ENCODE measurements at regions not wholly inside any gene's neighbourhood (a gene's known extent, or its start where the extent isn't known, plus 50 kb on each side); places are given as distances from the start of the nearest gene placed in this dataset.

DNA sequence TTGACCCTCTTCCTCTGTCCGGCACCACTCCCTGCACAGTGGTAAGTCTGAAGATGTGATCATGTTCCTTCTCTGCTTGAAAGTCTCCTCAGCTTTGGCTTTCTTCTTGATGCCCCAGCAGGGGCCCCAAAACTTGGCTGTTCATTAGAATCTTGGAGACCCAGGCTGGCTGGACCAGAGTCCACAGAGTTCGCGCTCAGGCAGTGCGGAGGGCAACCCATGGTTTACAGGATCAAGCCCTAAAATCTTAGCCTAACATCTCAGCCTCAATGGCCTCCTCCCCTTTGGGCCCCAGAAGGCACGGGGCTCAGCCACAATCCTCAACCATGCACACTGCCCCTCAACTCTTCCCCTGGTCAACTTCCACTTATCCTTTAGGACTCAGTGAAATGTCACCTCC, 72.9 kb upstream of the GTSF1L start:
- H3K27ac ChIP-seq: no peak overlapping the region
- TF ChIP-seq, protein P1, sequence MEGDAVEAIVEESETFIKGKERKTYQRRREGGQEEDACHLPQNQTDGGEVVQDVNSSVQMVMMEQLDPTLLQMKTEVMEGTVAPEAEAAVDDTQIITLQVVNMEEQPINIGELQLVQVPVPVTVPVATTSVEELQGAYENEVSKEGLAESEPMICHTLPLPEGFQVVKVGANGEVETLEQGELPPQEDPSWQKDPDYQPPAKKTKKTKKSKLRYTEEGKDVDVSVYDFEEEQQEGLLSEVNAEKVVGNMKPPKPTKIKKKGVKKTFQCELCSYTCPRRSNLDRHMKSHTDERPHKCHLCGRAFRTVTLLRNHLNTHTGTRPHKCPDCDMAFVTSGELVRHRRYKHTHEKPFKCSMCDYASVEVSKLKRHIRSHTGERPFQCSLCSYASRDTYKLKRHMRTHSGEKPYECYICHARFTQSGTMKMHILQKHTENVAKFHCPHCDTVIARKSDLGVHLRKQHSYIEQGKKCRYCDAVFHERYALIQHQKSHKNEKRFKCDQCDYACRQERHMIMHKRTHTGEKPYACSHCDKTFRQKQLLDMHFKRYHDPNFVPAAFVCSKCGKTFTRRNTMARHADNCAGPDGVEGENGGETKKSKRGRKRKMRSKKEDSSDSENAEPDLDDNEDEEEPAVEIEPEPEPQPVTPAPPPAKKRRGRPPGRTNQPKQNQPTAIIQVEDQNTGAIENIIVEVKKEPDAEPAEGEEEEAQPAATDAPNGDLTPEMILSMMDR (conservative IDR thresholded peaks at IDR 0.05): no peak
- TF ChIP-seq ZFX (IDR thresholded peaks at IDR 0.05): no peak

DNA sequence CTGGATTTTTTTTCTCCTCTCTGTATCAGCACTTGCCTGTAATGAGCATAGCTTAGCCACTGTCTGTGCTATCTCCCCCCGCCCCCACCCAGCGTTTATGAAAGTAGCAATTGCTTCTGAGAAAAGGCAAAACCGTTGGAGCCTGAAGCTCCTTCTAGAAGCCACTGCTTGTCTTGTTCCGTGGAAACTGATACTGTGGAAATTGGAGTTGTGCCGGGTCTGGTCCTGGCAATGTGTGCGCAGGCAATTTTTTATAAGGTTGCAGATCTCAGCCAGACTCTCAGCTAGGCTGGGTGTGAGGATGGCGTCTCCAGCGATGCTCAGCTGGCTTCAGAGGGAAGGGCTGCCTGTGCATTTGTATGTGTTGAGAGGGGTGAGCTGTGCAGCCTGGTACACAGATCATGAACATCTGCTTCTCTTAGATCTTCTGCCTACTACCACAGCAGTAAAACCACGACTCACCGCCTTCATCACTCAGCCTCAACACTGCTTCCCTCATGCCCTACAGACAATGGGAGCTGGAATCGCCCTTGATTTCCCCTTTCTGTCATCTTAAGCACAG, 72.4 kb upstream of the GTSF1L start:
- TF ChIP-seq, protein P1 (conservative IDR thresholded peaks at IDR 0.05): no peak
- no peak for TF ChIP-seq ZFX (IDR thresholded peaks at IDR 0.05)

DNA sequence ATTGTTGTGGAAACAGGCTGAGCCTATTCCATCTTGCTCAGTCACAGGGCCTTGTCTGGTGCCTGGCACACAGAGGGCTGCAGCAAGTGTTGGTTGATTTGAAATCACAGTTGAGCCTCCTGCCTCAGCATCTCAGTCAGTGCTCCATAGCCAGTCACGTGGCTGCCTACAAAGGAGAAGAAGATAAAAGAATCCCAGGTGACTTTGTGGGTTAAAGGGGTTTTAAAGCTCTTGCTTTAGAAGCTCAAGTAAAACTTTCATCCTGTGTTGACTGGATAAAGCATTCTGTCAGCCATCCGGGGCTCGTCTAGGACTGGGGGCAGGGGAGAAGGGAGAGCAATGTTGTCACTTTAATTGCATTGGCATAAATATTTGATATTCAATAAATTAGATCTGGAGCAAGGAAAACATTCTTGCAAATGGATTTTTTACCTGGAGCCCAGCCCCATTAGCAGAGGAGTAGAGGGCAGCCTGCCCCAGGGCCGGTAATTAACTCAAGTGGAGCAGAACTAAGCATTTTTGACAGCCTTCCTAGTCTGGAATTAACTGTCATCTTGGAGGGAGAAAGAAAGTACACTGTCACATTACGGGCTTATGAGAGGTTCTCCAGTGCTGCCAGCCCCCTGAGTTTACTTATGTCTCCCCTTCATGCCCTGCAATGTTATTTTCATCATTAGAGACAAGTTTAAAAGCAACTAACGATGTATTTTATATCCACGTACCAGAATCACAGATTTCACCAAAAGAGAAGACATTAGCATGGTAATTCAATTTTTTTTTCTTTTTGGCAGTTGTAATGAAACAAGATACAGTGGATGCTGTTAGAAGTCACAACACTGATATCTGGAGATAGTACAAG, 71.7 kb upstream of the GTSF1L start:
- no peak for TF ChIP-seq ZFX (IDR thresholded peaks at IDR 0.05)
- TF ChIP-seq, protein P1 (conservative IDR thresholded peaks at IDR 0.05): no peak
- no peak overlapping the region for H3K27ac ChIP-seq

More for the DNA sequence above, 72.4 kb upstream of the GTSF1L start:
- no peak overlapping the region for H3K27ac ChIP-seq

DNA sequence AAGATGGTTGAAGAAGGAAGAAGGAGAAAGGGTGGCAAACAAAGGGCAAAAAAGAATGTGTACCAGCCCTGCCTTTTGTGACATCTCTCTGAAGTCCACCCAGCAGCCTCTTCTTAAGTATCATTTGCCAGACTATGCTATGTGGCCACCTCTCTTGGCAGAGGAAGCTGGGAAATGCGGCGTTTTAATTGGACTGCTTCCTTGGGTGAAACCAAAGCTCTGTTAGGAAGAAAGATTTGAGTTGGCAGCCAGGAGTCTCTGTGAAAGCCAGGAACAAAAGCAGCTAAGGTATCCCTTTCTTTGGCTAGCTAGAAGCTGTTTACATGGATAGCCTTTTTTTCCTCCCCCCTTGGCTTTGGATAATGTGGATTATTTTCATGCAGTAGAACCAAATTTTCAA, 67.5 kb upstream of the GTSF1L start:
- TF ChIP-seq, protein P1 (conservative IDR thresholded peaks at IDR 0.05): no peak
- no peak for TF ChIP-seq ZFX (IDR thresholded peaks at IDR 0.05)
- no peak overlapping the region for H3K27ac ChIP-seq

DNA sequence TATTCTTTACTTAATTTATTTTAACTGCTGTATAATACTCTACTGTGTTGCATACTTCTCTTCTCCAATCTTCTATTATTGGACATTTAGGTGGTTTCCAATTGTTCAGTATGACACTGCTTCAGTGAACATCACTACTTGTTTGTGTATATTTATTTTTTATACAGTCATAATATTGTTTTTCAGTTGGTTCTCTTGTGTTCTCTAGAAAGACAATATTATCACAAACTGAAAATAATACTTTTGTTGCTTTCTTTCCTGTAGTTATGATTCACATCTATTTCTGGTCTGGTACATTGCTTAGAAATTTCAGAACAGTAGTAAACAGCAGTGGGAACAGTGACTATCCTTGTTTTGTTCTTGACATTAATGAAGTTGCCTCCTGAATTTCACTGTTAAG, 62.8 kb upstream of the GTSF1L start:
- no peak overlapping the region for H3K27ac ChIP-seq
- TF ChIP-seq, protein P1 (conservative IDR thresholded peaks at IDR 0.05): no peak
- no peak for TF ChIP-seq ZFX (IDR thresholded peaks at IDR 0.05)

DNA sequence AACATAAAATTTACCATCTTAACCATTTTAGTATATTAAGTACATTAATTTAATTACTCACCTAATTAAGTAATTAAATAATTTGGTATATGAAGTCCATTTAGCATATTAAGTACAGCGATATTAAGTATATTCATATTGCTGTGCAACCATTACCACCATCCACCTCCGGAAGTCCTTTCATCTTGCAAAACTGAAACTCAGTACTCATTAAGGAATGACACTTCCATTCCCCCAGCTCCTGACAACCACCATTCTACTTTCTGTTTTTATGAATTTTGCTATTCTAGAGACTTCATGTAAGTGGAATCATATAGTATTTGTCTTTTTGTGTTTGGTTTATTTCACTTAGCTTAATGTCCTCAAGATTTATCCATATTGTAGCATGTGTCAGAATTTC, 61.1 kb upstream of the GTSF1L start:
- TF ChIP-seq, protein P1 (conservative IDR thresholded peaks at IDR 0.05): no peak
- TF ChIP-seq ZFX (IDR thresholded peaks at IDR 0.05): no peak
- H3K27ac ChIP-seq: no peak overlapping the region

DNA sequence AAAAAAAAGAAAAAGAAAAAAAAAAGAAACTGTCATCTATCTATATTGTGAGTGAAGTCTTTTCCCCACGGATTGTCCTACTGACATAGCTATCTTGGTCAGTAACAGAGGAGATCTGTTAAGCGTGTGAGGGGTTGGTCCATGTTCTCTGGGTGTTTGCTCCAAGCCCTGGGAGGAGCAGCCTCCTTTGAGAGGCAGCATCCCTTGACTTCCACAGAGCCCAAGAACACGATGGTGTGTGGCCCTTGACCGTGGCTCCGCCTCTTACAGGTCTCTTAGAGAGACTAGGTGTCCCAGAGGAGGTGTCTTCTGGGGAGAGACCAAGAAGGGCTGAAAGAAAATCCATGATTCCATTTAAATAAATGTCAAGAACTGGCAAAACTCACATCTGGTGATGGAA, 60.1 kb upstream of the GTSF1L start:
- no peak overlapping the region for H3K27ac ChIP-seq
- TF ChIP-seq, protein P1 (conservative IDR thresholded peaks at IDR 0.05): no peak
- TF ChIP-seq ZFX (IDR thresholded peaks at IDR 0.05): no peak

Measured in C4-2B (cell line).